ENCODE measurements at regions not wholly inside any gene's neighbourhood (a gene's known extent, or its start where the extent isn't known, plus 50 kb on each side); places are given as distances from the start of the nearest gene placed in this dataset.

DNA sequence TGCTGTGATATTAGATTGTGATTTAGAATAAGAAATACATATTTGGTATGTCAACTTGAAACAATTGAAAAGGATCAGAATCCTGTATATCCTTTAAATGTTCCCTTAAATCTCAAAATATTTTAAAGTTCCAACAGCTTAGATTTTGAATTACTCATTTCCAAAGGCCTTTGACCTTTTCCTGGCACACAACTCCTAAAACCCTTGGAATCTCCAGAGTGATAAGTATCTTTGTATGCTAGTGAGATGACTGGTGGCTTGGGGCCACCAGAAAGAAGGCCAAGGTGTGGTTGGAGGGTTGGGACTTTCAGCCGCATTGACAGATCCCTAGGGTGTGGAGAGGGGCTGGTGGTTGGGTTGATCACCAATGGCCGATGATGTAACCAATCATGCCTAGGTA, 104.7 kb downstream of the YIPF5 start:
- no peak for DNase-seq
- no peaks in the 10 kb centered on the region for H3K27me3 ChIP-seq (replicated peaks in 1 of 7)
- WGBS, 5 donors = 85 to 97% (median 89%) methylated on average over 2 of the region's 2 CpGs
- peaks cover 0 to 4% (median 2%) of the 10 kb centered on the region in 8 donors for H3K9me3 ChIP-seq
- TF ChIP-seq POLR2AphosphoS5 (IDR thresholded peaks at IDR 0.05) = no peak
- no peak for TF ChIP-seq POLR2A (IDR thresholded peaks at IDR 0.05)
- H3K4me3 ChIP-seq = no peak overlapping the region
- intact Hi-C loops (cut with DNase I; ENCODE audit: low total_unique reads) = no loop called here
- no peak overlapping the region for H3K27ac ChIP-seq
- H3K36me3 ChIP-seq = no peaks in the 10 kb centered on the region
- H3K4me1 ChIP-seq = no peaks in the 10 kb centered on the region

DNA sequence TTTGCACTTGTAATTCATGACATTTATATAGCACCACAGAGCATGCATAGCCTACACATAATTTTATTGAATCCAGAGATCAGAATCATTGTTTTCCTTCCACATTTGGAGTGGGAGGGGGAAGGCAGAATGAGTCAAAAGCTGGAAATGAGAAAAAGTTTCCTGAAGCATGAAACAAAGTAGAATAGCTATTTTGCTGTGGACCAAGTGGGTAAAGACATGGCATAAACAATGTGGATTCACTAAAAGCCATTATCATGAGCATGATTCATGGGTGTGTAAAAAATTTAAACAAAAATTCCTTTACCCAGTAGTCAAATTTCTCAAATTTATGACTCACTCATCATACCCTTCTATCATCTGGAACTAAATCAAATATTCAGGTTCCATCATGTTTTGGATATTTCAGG, 97.9 kb downstream of the YIPF5 start:
- intact Hi-C loops (cut with DNase I; ENCODE audit: low total_unique reads) = no loop called here
- H3K27me3 ChIP-seq (replicated peaks in 1 of 7) = no peaks in the 10 kb centered on the region
- TF ChIP-seq, protein P1, sequence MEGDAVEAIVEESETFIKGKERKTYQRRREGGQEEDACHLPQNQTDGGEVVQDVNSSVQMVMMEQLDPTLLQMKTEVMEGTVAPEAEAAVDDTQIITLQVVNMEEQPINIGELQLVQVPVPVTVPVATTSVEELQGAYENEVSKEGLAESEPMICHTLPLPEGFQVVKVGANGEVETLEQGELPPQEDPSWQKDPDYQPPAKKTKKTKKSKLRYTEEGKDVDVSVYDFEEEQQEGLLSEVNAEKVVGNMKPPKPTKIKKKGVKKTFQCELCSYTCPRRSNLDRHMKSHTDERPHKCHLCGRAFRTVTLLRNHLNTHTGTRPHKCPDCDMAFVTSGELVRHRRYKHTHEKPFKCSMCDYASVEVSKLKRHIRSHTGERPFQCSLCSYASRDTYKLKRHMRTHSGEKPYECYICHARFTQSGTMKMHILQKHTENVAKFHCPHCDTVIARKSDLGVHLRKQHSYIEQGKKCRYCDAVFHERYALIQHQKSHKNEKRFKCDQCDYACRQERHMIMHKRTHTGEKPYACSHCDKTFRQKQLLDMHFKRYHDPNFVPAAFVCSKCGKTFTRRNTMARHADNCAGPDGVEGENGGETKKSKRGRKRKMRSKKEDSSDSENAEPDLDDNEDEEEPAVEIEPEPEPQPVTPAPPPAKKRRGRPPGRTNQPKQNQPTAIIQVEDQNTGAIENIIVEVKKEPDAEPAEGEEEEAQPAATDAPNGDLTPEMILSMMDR (IDR thresholded peaks at IDR 0.05 in 8 of 11, conservative IDR thresholded peaks at IDR 0.05 in 3 of 11) = no peak
- no peak for TF ChIP-seq POLR2A (IDR thresholded peaks at IDR 0.05)
- TF ChIP-seq POLR2AphosphoS5 (IDR thresholded peaks at IDR 0.05) = no peak
- H3K9me3 ChIP-seq = peaks cover 0 to 13% (median under 1%) of the 10 kb centered on the region in 8 donors
- no peak overlapping the region for H3K4me3 ChIP-seq
- no peak overlapping the region for H3K27ac ChIP-seq
- no peak for DNase-seq
- no peaks in the 10 kb centered on the region for H3K36me3 ChIP-seq
- H3K4me1 ChIP-seq = no peaks in the 10 kb centered on the region

DNA sequence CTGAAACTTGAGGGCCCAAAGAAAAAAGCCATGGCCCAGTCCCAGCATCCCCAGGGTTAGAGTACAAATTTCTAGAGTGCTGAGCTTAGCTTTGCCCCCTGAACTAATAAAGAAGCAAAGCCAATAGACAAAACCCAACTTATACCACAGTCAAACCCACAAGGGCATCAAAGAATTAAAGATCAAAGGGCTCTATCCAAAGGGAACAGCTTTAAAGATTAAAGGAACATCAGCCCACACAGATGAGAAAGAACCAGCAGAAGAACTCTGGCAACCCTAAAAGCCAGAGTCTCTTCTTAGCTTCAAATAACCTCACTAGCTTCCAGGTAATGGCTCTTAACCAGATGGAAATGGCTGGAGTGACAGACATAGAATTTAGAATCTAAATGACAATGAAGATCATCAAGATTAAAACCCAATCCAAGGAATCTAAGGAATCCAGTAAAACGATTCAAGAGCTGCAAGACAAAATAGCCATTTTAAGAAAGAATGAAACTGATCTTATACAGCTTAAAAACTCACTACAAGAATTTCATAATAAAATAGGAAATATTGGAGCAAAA, 93.9 kb downstream of the YIPF5 start:
- H3K27me3 ChIP-seq (replicated peaks in 1 of 7) = no peaks in the 10 kb centered on the region
- intact Hi-C loops (cut with DNase I; ENCODE audit: low total_unique reads) = no loop called here
- TF ChIP-seq, protein P1 (IDR thresholded peaks at IDR 0.05 in 8 of 11, conservative IDR thresholded peaks at IDR 0.05 in 3 of 11) = no peak
- TF ChIP-seq POLR2AphosphoS5 (IDR thresholded peaks at IDR 0.05) (no peak), POLR2A (IDR thresholded peaks at IDR 0.05) (no peak)
- peaks cover 0 to 45% (median 15%) of the 10 kb centered on the region in 8 donors for H3K9me3 ChIP-seq
- 53 to 79% (median 72%) methylated on average over 1 of the region's 1 CpG for WGBS, 5 donors
- H3K4me3 ChIP-seq = no peak overlapping the region
- no peaks in the 10 kb centered on the region for H3K36me3 ChIP-seq
- no peaks in the 10 kb centered on the region for H3K4me1 ChIP-seq
- no peak for DNase-seq
- no peak overlapping the region for H3K27ac ChIP-seq

DNA sequence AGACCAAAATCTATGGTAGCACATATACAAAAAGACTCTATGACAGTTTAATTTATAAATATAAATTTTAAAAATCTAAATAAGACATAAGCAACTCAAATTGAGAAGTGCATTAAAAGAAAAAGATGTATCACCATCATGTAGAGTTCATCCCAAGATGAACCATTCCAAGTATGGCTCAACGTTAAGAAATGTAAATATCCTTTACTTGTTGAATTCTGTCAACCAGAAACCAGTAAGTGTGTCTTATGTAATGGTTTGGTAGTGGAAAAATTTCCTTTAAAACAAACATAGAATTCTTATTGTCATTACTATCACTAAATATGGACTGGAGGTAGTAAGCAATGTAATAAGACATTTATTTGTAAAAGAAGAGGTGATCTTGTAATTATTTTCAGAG, 87.3 kb downstream of the YIPF5 start:
- Histone ChIP-seq H3K36me3 (no peaks in the 10 kb centered on the region), H3K27me3 (replicated peaks in 1 of 7) (no peaks in the 10 kb centered on the region), H3K9me3 (peaks cover 0 to 32% (median 22%) of the 10 kb centered on the region in 8 donors), H3K27ac (no peak overlapping the region), H3K4me3 (no peak overlapping the region), H3K4me1 (no peaks in the 10 kb centered on the region)
- no peak for DNase-seq
- intact Hi-C loops (cut with DNase I; ENCODE audit: low total_unique reads) = no loop called here
- WGBS, 5 donors = 86 to 98% (median 93%) methylated on average over 1 of the region's 1 CpG
- no peak for TF ChIP-seq POLR2A (IDR thresholded peaks at IDR 0.05)
- TF ChIP-seq, protein P1 (IDR thresholded peaks at IDR 0.05 in 8 of 11, conservative IDR thresholded peaks at IDR 0.05 in 3 of 11) = no peak
- TF ChIP-seq POLR2AphosphoS5 (IDR thresholded peaks at IDR 0.05) = no peak

DNA sequence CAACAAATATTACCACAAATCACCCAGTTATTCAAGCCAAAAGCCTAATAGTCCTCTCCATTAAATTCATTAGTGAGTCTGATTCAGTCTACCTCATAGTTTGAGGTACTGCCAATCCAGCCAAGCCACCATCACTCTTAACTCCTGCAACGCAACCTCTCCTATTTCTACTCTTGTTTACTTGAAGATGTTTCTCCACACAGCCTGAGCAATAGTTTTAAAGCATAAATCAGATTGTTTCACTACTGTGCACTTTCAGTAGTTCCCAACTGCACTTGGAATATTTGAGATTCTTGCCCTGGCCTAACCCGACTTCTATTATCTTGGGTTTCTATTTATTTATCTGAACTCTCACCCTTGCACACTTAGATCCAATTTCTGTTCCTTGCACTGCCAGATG, 85.5 kb downstream of the YIPF5 start:
- DNase-seq = no peak
- WGBS, 5 donors = 75 to 91% (median 82%) methylated on average over 2 of the region's 2 CpGs
- intact Hi-C loops (cut with DNase I; ENCODE audit: low total_unique reads) = no loop called here
- H3K27ac ChIP-seq = no peak overlapping the region
- H3K27me3 ChIP-seq (replicated peaks in 1 of 7) = no peaks in the 10 kb centered on the region
- no peaks in the 10 kb centered on the region for H3K36me3 ChIP-seq
- H3K9me3 ChIP-seq = peaks cover 0 to 24% (median 21%) of the 10 kb centered on the region in 8 donors
- peaks cover 0 to 5% (median 0%) of the 10 kb centered on the region in 6 donors for H3K4me1 ChIP-seq
- no peak overlapping the region for H3K4me3 ChIP-seq
- no peak for TF ChIP-seq POLR2A (IDR thresholded peaks at IDR 0.05)
- TF ChIP-seq, protein P1 (IDR thresholded peaks at IDR 0.05 in 8 of 11, conservative IDR thresholded peaks at IDR 0.05 in 3 of 11) = no peak
- TF ChIP-seq POLR2AphosphoS5 (IDR thresholded peaks at IDR 0.05) = no peak
